B cell (primary cell): ENCODE measurements at regions not wholly inside any gene's neighbourhood (a gene's known extent, or its start where the extent isn't known, plus 50 kb on each side); places are given as distances from the start of the nearest gene placed in this dataset.

ENCODE experiments used
- ATAC-seq: fragments of 200-7000 bp; cut with Tn5 transposase; one replicate; pipeline ENCODE4 v1.10.0; 2021; ENCODE audit warnings: low read depth, mild to moderate bottlenecking, moderate number of reproducible peaks, moderate library complexity
- CTCF ChIA-PET: fragments of 350-600 bp; sonication (Branson Sonifier 250); formaldehyde crosslinking; loops from one replicate; lab custom pipeline; 2021; ENCODE audit warnings: antibody characterized with exemption, inconsistent platforms; lab: Charles Lee
- POLR2A ChIA-PET: fragments of 350-600 bp; sonication (Branson Sonifier 250); formaldehyde crosslinking; loops from one replicate; lab custom pipeline; 2021; ENCODE audit warnings: antibody characterized with exemption; lab: Charles Lee
- DNase-seq: peaks from one replicate; pipeline ENCODE4 v3.0.0; 2013
- H2AFZ ChIP-seq: 2 replicates; pipeline ENCODE4 v1.6.1; 2012; ENCODE audit warnings: mild to moderate bottlenecking, low read depth, low read length; ENCODE audit not compliant: insufficient read depth, poor library complexity, severe bottlenecking
- H3K27ac ChIP-seq, 2 donors: 1 replicate in 1 of 2; 2 replicates in 1 of 2; pipeline ENCODE4 v1.5.1; 2012 to 2013; ENCODE audit warnings: low read length in 2 of 2, mild to moderate bottlenecking in 2 of 2, moderate library complexity in 1 of 2
- H3K27me3 ChIP-seq, 4 experiments: fragments of 200-600 bp in 1 of 4; sonication (generic) in 1 of 4; replicated peaks in 1 of 4; 1 replicate in 2 of 4; 2 replicates in 2 of 4; pipeline versions ENCODE4 v1.6.1 to v1.7.0; 2013 to 2016; ENCODE audit warnings: low read length in 3 of 4, mild to moderate bottlenecking in 2 of 4, mixed read lengths in 1 of 4, moderate library complexity in 1 of 4; ENCODE audit not compliant: insufficient read depth in 4 of 4, control insufficient read depth in 3 of 4; ENCODE audit errors: control extremely low read depth in 1 of 4
- H3K36me3 ChIP-seq, 2 experiments: replicated peaks in 1 of 2; 1 replicate in 1 of 2; 2 replicates in 1 of 2; pipeline versions ENCODE4 v1.6.1 to v1.7.1; 2013; ENCODE audit warnings: low read length in 1 of 2; ENCODE audit not compliant: insufficient read depth in 2 of 2, control insufficient read depth in 1 of 2; ENCODE audit errors: control extremely low read depth in 1 of 2, extremely low read depth in 1 of 2
- H3K4me1 ChIP-seq, 2 donors: fragments of 200-600 bp in 1 of 2; sonication (generic) in 1 of 2; 1 replicate in 1 of 2; 2 replicates in 1 of 2; pipeline versions ENCODE4 v1.5.1 to v1.6.1; 2013 to 2017; ENCODE audit warnings: low read length in 2 of 2; ENCODE audit not compliant: control insufficient read depth in 2 of 2, insufficient read depth in 2 of 2
- H3K4me2 ChIP-seq: replicated peaks from 2 replicates; pipeline ENCODE3; 2012; ENCODE audit warnings: mild to moderate bottlenecking, low read depth, low read length; ENCODE audit not compliant: poor library complexity, severe bottlenecking
- H3K4me3 ChIP-seq, 5 experiments: fragments of 200-600 bp in 1 of 5; sonication (generic) in 1 of 5; 1 replicate in 3 of 5; 2 replicates in 2 of 5; pipeline versions ENCODE4 v1.5.1 to v1.7.0; 2011 to 2016; ENCODE audit warnings: low read length in 4 of 5, mild to moderate bottlenecking in 4 of 5, low read depth in 2 of 5, control low read depth in 1 of 5, moderate library complexity in 1 of 5; ENCODE audit not compliant: insufficient read depth in 1 of 5; ENCODE audit errors: control extremely low read depth in 1 of 5, extremely low read depth in 1 of 5
- H3K79me2 ChIP-seq: fragments of 200-600 bp; sonication (generic); one replicate; pipeline ENCODE4 v1.6.0; 2016; ENCODE audit warnings: low read length; ENCODE audit not compliant: control insufficient read depth, insufficient read depth
- H3K9ac ChIP-seq: fragments of 200-600 bp; sonication (generic); 2 replicates; pipeline ENCODE4 v1.6.1; 2017; ENCODE audit warnings: mild to moderate bottlenecking, low read length, moderate library complexity
- H3K9me3 ChIP-seq, 3 donors: one replicate each; pipeline versions ENCODE4 v1.6.1 to v1.7.1; 2013; ENCODE audit warnings: low read length in 2 of 3; ENCODE audit not compliant: control insufficient read depth in 2 of 3, insufficient read depth in 1 of 3; ENCODE audit errors: control extremely low read depth in 1 of 3
- H4K20me1 ChIP-seq: 2 replicates; pipeline ENCODE4 v1.6.0; 2012; ENCODE audit warnings: mild to moderate bottlenecking, low read length; ENCODE audit not compliant: insufficient read depth, control insufficient read depth, poor library complexity, severe bottlenecking
- H3K27ac Mint-ChIP-seq: one replicate; pipeline ENCODE4 v1.8.0; 2021; ENCODE audit warnings: mixed read lengths
- H3K27me3 Mint-ChIP-seq: one replicate; pipeline ENCODE4 v1.8.0; 2021; ENCODE audit warnings: mixed read lengths
- H3K4me1 Mint-ChIP-seq: one replicate; pipeline ENCODE4 v1.8.0; 2021; ENCODE audit warnings: mixed read lengths
- H3K4me3 Mint-ChIP-seq: one replicate; pipeline ENCODE4 v1.8.0; 2021; ENCODE audit warnings: mixed read lengths
- H3K9me3 Mint-ChIP-seq: one replicate; pipeline ENCODE4 v1.8.0; 2022; ENCODE audit warnings: mixed read lengths; ENCODE audit not compliant: insufficient read depth
- CTCF ChIP-seq: fragments of 200-600 bp; IDR thresholded peaks from one replicate; pipeline ENCODE4 v1.8.0; 2022; ENCODE audit warnings: antibody characterized with exemption, mild to moderate bottlenecking
- EZH2 ChIP-seq: IDR thresholded peaks from 2 replicates; pipeline ENCODE4 v1.6.1; 2012; ENCODE audit warnings: borderline replicate concordance, low read depth, mild to moderate bottlenecking, moderate library complexity, low read length; ENCODE audit not compliant: insufficient read depth, poor library complexity, severe bottlenecking
- WGBS: methylation state at CpG from one replicate; pipeline ENCODE4 v1.1.5; 2013; ENCODE audit warnings: missing lambda C conversion rate; ENCODE audit not compliant: insufficient coverage; 5-methylcytosine and 5-hydroxymethylcytosine counted together
- intact Hi-C: fragments of 100-400 bp; cut with micrococcal nuclease; formaldehyde crosslinking; loops from one replicate; pipeline ENCODE4 v1.10.0; 2022

GRCh38 chr9:106643211-106643930, 219.6 kb upstream of the ZNF462 start:
- Mint-ChIP-seq H3K4me1 (no peaks in the 10 kb centered on the region), H3K4me3 (no peak overlapping the region), H3K27me3 (no peaks in the 10 kb centered on the region), H3K27ac (no peak overlapping the region), H3K9me3 (no peaks in the 10 kb centered on the region)
- H3K36me3 ChIP-seq, result no peaks in the 10 kb centered on the region
- intact Hi-C loops, result no loop called here
- ChIA-PET CTCF (no interaction called here), POLR2A (no interaction called here)
- H4K20me1 ChIP-seq, result no peaks in the 10 kb centered on the region
- H3K4me1 ChIP-seq, result no peaks in the 10 kb centered on the region
- H3K9me3 ChIP-seq, result no peaks in the 10 kb centered on the region
- H3K79me2 ChIP-seq, result no peaks in the 10 kb centered on the region
- no peak overlapping the region for H3K9ac ChIP-seq
- TF ChIP-seq EZH2 (no peak), CTCF (no peak)
- no peak overlapping the region for H2AFZ ChIP-seq
- H3K4me2 ChIP-seq, result no peak overlapping the region
- no peak overlapping the region for H3K4me3 ChIP-seq
- no peak for DNase-seq
- WGBS, result no CpG with 5 or more reads among the region's 3 CpGs
- ATAC-seq, result no peak
- H3K27me3 ChIP-seq, result no peaks in the 10 kb centered on the region
- no peak overlapping the region for H3K27ac ChIP-seq

- Histone ChIP-seq H3K4me2 (no peak overlapping the region), H3K79me2 (no peaks in the 10 kb centered on the region), H4K20me1 (no peaks in the 10 kb centered on the region), H3K27me3 (no peaks in the 10 kb centered on the region), H3K4me1 (no peaks in the 10 kb centered on the region), H3K27ac (no peak overlapping the region), H3K36me3 (no peaks in the 10 kb centered on the region), H3K9me3 (no peaks in the 10 kb centered on the region), H2AFZ (no peak overlapping the region), H3K4me3 (no peak overlapping the region), H3K9ac (no peak overlapping the region)
- H3K27me3 Mint-ChIP-seq, result no peaks in the 10 kb centered on the region
- intact Hi-C loops, result no loop called here
- no peak for TF ChIP-seq CTCF
- no peak for TF ChIP-seq EZH2
- ATAC-seq (no peak), DNase-seq (no peak)
- no peak overlapping the region for H3K4me3 Mint-ChIP-seq
- H3K4me1 Mint-ChIP-seq, result no peaks in the 10 kb centered on the region
- ChIA-PET POLR2A (no interaction called here), CTCF (no interaction called here)
- no peaks in the 10 kb centered on the region for H3K9me3 Mint-ChIP-seq
- H3K27ac Mint-ChIP-seq, result no peak overlapping the region
- 86% methylated on average over 1 of the region's 3 CpGs for WGBS
Observed at GRCh38 chr9:106644661-106645060, 218.3 kb upstream of the ZNF462 start.
